IPS-18c (cell line): ENCODE measurements at regions not wholly inside any gene's neighbourhood (a gene's known extent, or its start where the extent isn't known, plus 50 kb on each side); places are given as distances from the start of the nearest gene placed in this dataset.

Experiments used
- H3K4me3 ChIP-seq: 2 replicates; pipeline ENCODE4 v1.7.0; 2013; ENCODE audit warnings: low read depth, mild to moderate bottlenecking, low read length, moderate library complexity; ENCODE audit not compliant: insufficient read depth
- H3K9me3 ChIP-seq: one replicate; pipeline ENCODE4 v1.6.1; 2013; ENCODE audit warnings: mild to moderate bottlenecking, low read length, moderate library complexity; ENCODE audit not compliant: control insufficient read depth, insufficient read depth

DNA sequence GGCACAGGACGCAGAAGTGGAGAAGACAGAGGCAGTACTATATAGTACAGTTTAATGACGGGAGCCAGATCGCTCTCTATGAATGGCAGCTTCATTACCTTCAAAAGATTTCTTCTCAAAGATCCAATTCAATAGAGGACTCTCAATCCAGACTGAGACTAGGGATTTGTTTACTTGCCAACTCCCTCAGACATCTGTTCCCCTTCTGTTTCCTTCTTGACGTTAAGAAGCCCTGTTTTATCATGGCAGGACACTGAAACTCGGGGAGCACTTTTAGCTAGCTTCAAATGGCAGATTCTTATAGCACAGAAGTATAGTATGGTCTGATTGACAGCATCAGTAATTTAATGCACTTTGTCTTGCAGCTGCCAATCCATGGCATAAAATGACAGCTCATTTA is 747.3 kb upstream of the C9orf72 start:
- Histone ChIP-seq H3K9me3 (no peaks in the 10 kb centered on the region), H3K4me3 (no peak overlapping the region)

DNA sequence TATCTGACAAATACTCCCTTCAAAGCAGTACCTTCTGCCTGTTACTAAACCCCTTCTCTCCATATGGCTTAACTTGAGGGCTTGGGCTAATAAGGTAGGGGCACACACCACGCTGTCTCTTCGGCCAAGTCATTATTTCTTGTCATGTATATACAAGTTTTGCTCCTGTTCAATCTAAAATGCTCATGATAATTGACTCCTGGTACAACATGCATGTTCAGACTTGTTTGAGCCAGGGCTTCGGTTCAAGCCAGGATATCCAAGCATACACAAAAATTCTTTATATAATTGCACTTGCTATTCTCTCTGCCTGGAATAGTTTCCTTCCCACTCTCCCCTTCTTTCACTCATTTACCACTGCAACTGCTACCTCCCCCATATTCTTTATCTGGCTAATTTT is 756.0 kb upstream of the C9orf72 start:
- no peaks in the 10 kb centered on the region for H3K9me3 ChIP-seq
- no peak overlapping the region for H3K4me3 ChIP-seq

DNA sequence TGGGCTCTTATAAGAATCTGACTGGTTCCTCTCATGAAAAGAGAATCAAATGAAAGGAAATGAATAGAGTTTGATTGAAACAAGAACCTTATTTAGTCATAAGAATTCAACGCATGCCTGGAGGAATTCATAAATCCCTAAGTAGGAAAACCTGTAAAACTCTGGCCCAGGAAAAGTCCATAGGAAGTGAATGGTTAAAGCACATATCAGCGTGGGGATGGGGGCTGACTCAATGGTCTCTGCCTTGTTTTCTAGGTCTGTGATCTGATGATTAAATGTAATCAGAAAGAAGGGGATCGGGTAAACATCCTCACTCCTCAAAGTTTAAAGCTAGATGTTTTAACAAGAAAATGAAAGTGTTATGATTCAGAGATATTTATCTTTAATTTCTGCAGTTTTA is 759.4 kb upstream of the C9orf72 start:
- Histone ChIP-seq H3K4me3 (no peak overlapping the region), H3K9me3 (no peaks in the 10 kb centered on the region)

DNA sequence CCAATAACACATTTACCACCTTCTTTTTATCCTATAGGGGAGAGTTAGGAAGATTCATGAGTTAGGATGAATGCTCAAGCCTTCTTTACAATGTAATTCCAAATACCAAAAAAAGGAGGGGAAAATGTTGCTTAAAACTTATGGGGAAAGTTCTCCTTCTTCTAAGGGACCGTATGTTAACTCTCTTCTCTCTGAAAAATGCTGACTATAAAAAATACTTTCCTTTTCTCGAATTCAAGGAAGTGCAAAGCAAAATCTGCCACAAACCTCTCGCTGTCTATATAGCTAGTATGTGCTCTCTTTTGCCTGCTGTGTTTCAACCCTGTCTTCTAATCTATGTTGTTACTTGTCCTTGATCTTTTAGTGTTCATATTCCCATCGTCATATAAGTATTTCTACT is 768.6 kb upstream of the C9orf72 start:
- Histone ChIP-seq H3K9me3 (peaks cover 3% of the 10 kb centered on the region), H3K4me3 (no peak overlapping the region)

DNA sequence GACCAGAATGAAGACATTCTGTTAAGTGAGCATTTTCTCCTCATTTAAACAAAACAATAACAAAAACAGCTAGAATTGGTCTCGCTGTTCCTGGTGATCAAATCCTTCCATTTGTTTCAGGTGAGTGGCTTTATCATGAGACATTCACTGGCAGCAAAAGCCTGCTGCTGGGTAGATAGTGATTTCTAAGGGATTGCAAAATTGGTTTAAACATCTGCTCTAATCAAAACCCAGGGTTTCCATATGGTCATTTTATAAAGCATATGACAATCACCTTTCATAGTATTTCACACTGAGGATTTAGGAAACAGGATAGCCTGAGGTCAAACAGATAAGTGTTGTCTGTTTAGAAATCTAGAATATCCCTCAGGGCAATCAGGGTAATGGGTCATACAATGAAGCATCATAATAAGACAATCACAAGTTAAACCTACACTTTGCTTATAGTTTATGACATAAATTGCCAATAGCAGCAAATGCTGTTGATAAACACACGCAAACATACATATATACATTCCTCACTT is 769.6 kb upstream of the C9orf72 start:
- Histone ChIP-seq H3K9me3 (peaks cover 3% of the 10 kb centered on the region), H3K4me3 (no peak overlapping the region)

DNA sequence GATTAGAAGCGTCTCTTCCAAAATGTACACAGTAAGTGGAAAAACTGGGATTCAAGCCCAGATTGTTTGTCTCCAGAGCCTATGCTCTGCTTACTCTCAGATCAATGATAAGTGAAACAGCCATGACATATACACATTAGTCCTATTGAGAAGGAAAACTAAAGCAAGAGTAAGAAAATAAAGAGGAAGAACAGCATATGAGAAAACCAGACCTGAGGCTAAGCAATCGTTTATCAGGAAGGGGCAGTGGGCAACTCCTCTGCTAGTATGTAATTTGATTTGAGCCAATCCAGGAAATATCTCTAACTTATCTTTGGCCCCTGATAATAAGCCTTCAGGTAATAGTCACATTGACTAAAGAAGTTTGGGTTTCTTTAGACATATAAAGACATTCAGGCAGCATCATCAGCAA is 789.9 kb upstream of the C9orf72 start:
- H3K4me3 ChIP-seq: no peak overlapping the region

DNA sequence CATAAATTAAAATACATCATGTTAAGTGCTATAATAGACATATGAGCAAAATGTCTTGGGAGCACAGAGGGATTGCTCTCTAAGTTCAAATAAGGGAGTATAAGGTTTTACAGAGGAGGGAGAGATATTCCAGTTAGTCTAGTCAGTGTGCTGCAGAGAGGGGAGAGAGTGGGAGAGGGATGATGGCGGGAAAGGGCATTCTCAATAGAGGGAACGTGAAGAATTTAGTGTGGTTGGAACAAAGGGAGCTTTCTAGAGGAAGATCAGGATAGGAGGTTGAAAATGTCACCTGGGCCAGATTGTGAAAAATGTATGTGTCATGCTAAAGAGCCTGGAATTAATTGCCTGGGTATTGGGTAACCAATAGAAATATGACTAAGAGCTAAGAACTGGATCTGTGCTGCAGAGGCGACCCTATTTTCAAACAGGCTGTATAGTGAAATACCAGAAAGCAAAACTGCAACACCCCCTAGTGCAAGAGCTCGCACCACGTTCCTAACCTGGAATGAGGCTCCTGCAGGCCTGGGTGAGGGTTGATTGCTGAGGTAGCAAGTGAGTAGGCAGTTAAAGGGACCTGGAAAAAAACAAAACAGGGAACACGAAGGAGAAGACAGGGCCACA is 791.8 kb upstream of the C9orf72 start:
- Histone ChIP-seq H3K4me3 (no peak overlapping the region), H3K9me3 (no peaks in the 10 kb centered on the region)

More for the DNA sequence above, 789.9 kb upstream of the C9orf72 start:
- no peaks in the 10 kb centered on the region for H3K9me3 ChIP-seq

DNA sequence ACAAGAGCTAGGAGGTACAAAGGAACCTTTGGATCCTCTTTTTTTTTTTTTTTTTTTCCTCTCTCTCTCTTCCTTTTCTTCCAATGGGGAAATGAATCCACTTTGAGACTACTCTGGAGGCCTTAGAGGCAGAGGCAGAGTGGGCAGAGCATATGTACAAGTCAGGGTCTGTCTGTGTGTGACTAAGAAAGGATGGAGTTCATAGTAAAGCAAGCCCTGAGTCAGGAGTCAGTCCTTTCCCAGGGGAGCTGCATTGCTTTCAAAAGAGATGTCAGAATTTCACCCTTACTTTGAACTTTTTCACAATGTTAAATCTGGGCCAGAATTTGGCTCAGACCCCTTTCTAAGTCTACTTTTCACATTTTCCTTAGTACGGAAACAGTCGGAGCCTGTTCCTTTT is 792.4 kb upstream of the C9orf72 start:
- Histone ChIP-seq H3K4me3 (no peak overlapping the region), H3K9me3 (no peaks in the 10 kb centered on the region)

DNA sequence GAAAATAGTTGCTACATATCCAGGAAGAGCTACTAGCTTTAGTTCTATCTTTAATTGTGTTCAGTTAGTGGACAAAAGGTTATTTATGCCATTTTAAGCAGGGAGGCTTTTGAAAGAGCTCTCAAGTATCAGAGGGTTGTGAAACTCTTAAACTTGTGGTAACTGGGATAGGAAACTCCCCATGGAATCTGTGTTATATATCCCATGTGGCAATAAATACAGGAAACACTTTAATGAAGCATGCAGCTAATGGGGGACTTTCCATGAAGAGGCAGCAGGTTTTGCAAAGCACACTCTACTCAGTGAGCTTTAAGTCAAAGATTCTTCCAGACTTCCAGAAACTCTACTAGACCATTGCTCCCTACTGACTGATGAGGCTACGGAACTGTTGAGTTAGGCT is 805.0 kb upstream of the C9orf72 start:
- Histone ChIP-seq H3K4me3 (no peak overlapping the region), H3K9me3 (no peaks in the 10 kb centered on the region)

DNA sequence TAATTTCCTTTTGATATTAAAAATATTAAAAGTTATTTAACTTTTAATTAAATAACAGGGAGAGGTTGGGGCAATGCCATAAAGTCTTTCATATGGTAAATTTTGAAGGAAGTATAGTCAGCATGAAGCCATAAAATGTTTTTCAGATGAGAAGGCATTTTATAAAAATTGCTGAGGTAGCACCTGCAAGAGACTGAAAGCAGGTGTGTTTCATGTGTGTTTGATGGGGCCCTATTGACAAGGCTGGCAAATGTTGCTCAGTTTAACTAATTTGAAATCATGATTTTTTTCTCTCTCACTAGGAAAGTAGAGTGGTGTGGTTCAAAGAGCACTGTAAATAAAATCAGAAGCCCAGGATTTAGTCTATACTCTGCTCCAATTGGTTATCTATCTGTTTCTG is 805.8 kb upstream of the C9orf72 start:
- Histone ChIP-seq H3K4me3 (no peak overlapping the region), H3K9me3 (no peaks in the 10 kb centered on the region)

DNA sequence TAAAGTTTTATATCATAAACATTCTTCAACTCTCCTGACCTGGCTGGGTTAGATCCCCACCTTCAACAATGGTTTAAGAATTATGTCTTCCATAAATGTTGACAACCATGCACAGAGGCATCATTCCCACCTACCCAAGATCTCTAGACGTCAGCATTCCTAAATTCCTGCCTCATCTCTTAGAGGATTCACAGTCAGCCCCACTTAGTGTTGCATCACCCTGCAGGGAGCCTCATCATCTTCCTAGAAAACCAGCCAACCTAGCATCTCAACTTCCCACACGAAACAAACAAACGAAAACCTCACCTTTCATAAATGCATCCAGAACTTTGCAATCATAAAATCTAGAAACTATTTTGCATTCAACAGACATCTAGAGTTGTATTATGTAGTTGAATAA is 816.1 kb upstream of the C9orf72 start:
- H3K9me3 ChIP-seq: no peaks in the 10 kb centered on the region
- no peak overlapping the region for H3K4me3 ChIP-seq

DNA sequence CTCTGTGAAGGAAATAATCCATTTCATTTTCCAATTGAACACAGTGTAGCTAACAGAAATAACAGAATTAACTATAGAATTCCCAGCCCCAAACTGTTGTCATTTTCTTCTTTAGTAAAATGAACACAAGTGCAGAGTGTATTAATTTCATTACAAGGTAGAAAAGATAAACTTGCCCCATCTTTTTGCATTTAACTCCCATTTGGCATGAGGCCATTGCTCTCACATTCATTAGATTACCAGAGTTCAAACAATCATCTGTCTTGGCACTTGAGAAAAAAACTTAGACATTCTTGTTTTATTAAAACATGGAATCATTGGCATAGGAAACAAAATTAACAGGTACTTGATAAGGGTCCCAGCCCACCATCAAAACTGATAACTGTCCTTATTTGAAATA is 821.5 kb upstream of the C9orf72 start:
- no peaks in the 10 kb centered on the region for H3K9me3 ChIP-seq
- no peak overlapping the region for H3K4me3 ChIP-seq

DNA sequence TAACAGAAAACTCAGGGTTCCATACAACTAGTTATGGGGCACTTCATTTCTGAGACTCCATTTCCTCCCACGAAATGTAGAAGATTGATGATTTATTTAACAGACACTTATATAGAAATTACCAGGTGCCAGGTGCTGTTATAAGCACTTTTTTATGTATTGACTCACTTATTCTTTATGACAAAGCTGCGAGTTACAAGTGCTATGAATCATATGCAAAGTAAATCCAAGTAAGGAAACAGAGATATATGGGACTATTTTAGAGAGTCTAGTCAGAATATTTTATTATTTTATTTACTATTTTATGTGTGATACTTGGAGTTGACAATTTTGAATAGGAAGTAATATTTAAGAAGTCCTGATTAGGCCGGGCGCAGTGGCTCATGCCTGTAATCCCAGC is 822.8 kb upstream of the C9orf72 start:
- no peak overlapping the region for H3K4me3 ChIP-seq
- H3K9me3 ChIP-seq: no peaks in the 10 kb centered on the region

DNA sequence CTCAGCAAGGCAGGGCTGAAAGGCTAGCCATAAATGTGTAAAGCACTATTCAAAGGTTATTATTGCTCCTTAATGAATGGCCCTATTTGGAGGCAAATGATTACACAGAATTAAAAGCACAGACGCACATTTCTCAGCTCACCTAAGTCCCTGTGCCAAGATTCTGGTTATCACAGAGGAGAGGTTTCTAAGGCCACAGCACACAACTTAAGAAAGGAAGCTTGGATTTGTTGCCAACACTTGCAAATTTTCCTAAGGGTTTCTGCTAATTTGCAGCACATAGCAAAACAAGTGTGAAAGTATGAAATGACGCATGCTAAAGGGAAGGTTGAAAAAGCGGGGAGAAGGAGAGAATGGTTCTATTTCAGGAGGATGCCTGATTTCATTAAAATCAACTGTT is 834.1 kb upstream of the C9orf72 start:
- H3K9me3 ChIP-seq: no peaks in the 10 kb centered on the region
- H3K4me3 ChIP-seq: no peak overlapping the region

DNA sequence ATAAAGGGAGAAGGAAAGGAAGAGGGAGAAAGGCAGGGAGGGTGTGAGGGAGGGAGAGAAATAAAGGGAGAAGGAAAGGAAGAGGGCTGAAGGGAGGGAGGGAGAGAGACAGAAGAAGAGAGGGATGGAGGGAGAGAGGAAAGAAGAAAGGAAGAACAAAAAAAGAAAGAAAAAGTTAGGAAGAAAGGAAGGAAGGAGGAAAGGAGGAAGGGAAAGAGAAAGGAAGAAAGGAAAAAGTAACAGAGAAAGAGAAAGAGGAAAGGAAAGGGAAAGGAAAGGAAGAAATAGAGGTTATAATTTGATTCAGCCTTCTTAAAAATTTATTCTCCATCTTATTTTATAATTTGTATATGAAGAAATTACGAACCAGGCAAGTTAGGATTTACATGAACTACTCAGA is 836.6 kb upstream of the C9orf72 start:
- no peaks in the 10 kb centered on the region for H3K9me3 ChIP-seq
- no peak overlapping the region for H3K4me3 ChIP-seq

DNA sequence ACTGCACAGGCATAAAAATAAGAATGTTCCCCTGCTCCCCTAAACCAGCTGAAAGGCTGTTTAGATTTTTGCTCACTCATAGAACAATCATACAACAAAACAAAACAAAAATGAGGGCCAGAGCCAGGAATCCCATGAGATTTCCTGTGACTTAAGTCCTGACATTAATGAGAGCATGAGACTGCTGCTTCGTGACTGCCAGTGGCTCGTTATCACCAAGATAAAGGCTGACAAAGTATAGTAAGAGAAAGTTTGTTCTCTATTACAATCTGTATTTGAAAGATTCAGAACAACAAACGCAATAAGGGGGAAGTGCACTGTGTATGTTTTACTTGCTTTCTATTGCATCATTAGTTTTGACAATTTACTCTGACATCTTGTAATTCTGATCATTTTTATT is 837.1 kb upstream of the C9orf72 start:
- Histone ChIP-seq H3K4me3 (no peak overlapping the region), H3K9me3 (no peaks in the 10 kb centered on the region)

DNA sequence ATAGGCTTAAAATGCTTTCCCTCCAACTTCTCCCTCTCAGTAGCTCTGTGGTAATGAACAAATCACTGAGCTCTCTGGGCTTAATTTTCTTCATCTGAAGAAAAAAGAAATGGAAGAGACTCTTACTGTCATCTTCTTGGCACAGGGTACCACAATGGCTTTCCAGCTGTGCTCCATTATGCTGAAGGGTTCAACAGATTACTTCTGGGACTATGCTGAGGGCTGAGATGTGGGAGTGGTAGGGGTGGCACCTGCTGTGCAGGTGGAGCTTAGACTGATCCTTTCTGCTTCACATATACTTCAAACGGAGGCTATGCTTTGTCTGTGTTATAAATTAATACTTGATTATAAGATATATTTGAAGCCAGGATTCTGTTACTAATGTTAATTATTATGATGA is 840.2 kb upstream of the C9orf72 start:
- no peak overlapping the region for H3K4me3 ChIP-seq
- H3K9me3 ChIP-seq: no peaks in the 10 kb centered on the region

DNA sequence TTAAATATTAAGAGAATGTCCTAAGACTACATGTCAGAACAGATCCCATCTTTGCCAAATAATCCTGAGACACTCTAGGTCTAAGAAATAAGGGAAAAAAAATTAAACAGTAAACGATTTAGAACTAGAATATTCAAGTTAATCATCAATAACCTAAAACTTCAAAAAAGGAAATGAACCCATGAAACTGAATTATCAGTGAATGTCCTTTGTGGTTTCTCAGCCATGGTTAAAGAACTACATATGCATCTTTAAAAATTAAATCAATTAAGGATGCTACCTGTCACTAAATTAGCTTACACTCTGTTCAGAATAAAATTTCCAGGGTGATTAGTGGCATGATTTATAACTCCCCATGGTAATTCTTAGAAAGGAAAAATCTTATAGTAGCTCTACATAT is 850.0 kb upstream of the C9orf72 start:
- no peak overlapping the region for H3K4me3 ChIP-seq
- H3K9me3 ChIP-seq: no peaks in the 10 kb centered on the region

DNA sequence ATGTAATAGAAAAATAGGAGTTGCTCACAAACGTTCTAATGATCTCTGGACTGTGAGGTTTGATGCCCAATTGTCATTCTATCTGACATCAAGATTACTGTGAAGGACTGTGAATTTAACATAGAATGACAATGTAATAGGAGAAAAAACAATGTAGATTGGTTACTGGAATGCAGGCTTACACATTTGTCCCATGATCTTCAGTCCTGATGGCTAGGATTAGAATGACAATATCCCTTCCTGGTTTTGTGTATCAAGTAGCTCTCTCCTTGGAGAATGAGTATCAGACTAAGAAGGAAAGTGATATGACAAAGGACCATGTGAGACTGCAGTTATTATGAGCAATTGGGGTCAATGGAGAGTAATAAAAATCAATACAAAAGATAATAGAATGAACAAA is 862.2 kb upstream of the C9orf72 start:
- Histone ChIP-seq H3K4me3 (no peak overlapping the region), H3K9me3 (no peaks in the 10 kb centered on the region)
